ENCODE measurements at regions not wholly inside any gene's neighbourhood (a gene's known extent, or its start where the extent isn't known, plus 50 kb on each side); places are given as distances from the start of the nearest gene placed in this dataset.

DNA sequence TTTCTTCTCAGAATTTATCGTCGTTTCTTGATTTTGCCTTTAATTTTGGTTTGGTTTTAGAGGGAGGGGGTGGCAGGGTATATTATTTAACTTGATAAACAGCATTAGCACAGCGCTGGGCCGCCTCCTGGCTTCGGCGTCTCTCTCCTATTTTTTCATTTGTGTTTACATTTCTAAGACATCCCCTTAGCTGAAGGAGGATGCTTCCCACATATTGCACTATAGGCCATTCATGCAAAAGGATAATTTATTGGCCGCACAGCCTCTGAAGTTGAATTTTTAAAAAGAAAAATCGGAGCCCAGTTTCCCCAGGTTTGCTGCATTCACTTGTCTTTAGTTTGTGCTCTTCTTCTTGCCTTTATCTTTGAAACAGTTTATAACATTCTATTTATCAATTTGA, 497.4 kb upstream of the ZFHX3 start:
- DNase-seq (ENCODE audit: extremely low spot score): no peak
- no peak overlapping the region for H3K27ac ChIP-seq (replicated peaks in 1 of 4)
- peaks cover 0 to 56% (median 0%) of the 10 kb centered on the region in 4 donors for H3K27me3 ChIP-seq
- TF ChIP-seq POLR2A (IDR thresholded peaks at IDR 0.05; ENCODE audit: low read depth) (no peak), EP300 (IDR thresholded peaks at IDR 0.05) (no peak), POLR2AphosphoS5 (IDR thresholded peaks at IDR 0.05) (no peak)
- TF ChIP-seq, protein P1, sequence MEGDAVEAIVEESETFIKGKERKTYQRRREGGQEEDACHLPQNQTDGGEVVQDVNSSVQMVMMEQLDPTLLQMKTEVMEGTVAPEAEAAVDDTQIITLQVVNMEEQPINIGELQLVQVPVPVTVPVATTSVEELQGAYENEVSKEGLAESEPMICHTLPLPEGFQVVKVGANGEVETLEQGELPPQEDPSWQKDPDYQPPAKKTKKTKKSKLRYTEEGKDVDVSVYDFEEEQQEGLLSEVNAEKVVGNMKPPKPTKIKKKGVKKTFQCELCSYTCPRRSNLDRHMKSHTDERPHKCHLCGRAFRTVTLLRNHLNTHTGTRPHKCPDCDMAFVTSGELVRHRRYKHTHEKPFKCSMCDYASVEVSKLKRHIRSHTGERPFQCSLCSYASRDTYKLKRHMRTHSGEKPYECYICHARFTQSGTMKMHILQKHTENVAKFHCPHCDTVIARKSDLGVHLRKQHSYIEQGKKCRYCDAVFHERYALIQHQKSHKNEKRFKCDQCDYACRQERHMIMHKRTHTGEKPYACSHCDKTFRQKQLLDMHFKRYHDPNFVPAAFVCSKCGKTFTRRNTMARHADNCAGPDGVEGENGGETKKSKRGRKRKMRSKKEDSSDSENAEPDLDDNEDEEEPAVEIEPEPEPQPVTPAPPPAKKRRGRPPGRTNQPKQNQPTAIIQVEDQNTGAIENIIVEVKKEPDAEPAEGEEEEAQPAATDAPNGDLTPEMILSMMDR (IDR thresholded peaks at IDR 0.05): no peak
- no peaks in the 10 kb centered on the region for H3K9me3 ChIP-seq
- intact Hi-C loops (cut with DNase I): no loop called here
- no peaks in the 10 kb centered on the region for H3K4me1 ChIP-seq
- no peak overlapping the region for H3K4me3 ChIP-seq
- H3K36me3 ChIP-seq: no peaks in the 10 kb centered on the region
- WGBS: 69% methylated on average over 8 of the region's 8 CpGs

DNA sequence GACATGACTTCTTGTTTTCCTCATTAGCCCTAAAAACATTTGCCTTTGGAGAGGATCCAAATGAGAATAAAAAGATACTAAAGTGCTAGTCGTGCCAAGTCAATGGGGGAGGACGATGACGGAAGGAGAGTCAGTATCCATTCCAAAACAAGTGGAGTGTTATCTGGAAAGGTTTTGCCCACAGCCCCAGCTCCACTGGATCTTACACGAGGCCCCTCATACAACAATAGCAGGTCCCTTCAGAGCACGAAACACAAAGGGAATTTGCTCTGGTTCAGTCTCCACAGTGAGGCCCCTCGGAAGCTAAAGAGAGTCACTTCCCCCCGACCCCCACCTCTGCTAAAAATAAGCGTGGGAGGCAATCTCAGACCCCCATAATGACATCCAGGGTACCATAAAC, 496.9 kb upstream of the ZFHX3 start:
- WGBS: 67% methylated on average over 8 of the region's 8 CpGs
- DNase-seq (ENCODE audit: extremely low spot score): no peak
- intact Hi-C loops (cut with DNase I): no loop called here

DNA sequence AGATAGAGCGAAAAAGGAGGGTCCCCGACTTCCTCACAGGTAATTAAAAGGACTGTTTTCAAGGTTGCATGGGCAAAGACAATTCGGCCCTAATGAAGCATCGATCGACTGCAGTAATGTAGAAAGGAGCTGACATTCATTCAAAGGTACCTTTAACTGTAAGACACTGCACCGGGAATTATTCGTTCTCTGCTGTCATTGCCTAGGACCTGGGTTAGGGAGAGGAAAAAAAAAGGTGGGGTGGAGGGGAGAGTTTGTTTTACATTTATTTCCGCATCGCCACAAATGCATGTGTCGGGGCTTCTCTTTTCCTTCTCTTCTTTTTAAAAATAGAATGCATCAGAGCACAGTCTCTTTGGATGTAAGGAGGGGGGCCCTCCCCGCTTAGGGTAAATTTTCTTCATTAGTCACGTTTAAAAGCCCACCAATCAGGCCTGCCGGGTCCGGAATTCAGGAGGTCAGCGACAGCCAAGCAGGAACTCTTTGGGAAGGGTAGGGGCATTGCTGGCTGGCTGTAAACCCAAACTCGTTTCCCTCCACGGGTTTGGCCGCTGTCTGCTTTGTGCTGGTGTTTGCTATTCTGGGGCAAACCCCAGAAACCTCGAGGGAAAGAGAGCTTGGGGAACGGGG, 496.2 kb upstream of the ZFHX3 start:
- peaks cover 0 to 44% (median 0%) of the 10 kb centered on the region in 4 donors for H3K27me3 ChIP-seq
- no peaks in the 10 kb centered on the region for H3K36me3 ChIP-seq
- no peak overlapping the region for H3K27ac ChIP-seq (replicated peaks in 1 of 4)
- intact Hi-C loops (cut with DNase I): no loop called here
- no peak for TF ChIP-seq POLR2AphosphoS5 (IDR thresholded peaks at IDR 0.05)
- TF ChIP-seq POLR2A (IDR thresholded peaks at IDR 0.05; ENCODE audit: low read depth): no peak
- no peak for TF ChIP-seq EP300 (IDR thresholded peaks at IDR 0.05)
- TF ChIP-seq, protein P1 (IDR thresholded peaks at IDR 0.05): no peak
- H3K9me3 ChIP-seq: no peaks in the 10 kb centered on the region
- no peaks in the 10 kb centered on the region for H3K4me1 ChIP-seq
- 49% methylated on average over 20 of the region's 20 CpGs for WGBS
- no peak overlapping the region for H3K4me3 ChIP-seq
- DNase-seq (ENCODE audit: extremely low spot score): no peak

More for the DNA sequence above, 496.9 kb upstream of the ZFHX3 start:
- no peaks in the 10 kb centered on the region for H3K36me3 ChIP-seq
- H3K4me3 ChIP-seq: no peak overlapping the region
- peaks cover 0 to 51% (median 0%) of the 10 kb centered on the region in 4 donors for H3K27me3 ChIP-seq
- TF ChIP-seq POLR2A (IDR thresholded peaks at IDR 0.05; ENCODE audit: low read depth) (no peak), EP300 (IDR thresholded peaks at IDR 0.05) (no peak), POLR2AphosphoS5 (IDR thresholded peaks at IDR 0.05) (no peak)
- TF ChIP-seq, protein P1 (IDR thresholded peaks at IDR 0.05): no peak
- H3K9me3 ChIP-seq: no peaks in the 10 kb centered on the region
- no peak overlapping the region for H3K27ac ChIP-seq (replicated peaks in 1 of 4)
- H3K4me1 ChIP-seq: no peaks in the 10 kb centered on the region

DNA sequence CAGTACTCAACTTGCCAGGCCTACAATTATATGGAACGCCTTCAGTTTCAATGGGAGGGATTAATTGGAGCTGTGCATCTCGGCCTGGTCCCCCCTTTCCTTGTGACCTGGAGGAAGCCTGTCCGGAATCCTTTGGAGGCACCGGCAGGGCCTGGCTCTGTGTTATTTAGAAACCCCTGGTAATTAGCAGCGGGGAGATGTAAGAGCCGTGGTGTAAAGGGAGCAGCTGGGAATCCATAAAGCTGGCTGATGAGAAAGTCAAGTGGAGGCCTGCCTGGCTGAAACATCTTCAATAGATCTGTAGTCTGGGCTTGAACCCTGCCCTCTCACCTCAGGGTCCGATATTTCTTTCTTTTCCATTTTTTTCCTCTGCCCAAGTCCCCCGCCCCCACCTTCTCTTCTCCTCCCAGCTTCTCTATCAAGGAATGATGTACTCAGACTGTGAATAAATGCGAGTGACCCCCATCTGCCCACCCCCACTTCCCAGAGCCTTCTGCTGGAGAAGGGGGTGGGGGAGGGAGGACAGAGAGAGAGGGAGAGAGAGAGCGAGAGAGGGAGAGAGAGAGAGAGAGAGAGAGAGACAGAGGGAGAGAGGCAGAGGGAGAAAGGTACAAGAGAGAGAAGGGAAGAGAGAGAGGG, 495.5 kb upstream of the ZFHX3 start:
- H3K36me3 ChIP-seq: no peaks in the 10 kb centered on the region
- intact Hi-C loops (cut with DNase I): no loop called here
- no peaks in the 10 kb centered on the region for H3K4me1 ChIP-seq
- no peak for DNase-seq (ENCODE audit: extremely low spot score)
- no peak overlapping the region for H3K4me3 ChIP-seq
- H3K27me3 ChIP-seq: peaks cover 0 to 44% (median 0%) of the 10 kb centered on the region in 4 donors
- no peaks in the 10 kb centered on the region for H3K9me3 ChIP-seq
- WGBS: 85% methylated on average over 10 of the region's 10 CpGs
- H3K27ac ChIP-seq (replicated peaks in 1 of 4): no peak overlapping the region
- TF ChIP-seq EP300 (IDR thresholded peaks at IDR 0.05) (no peak), POLR2AphosphoS5 (IDR thresholded peaks at IDR 0.05) (no peak), POLR2A (IDR thresholded peaks at IDR 0.05; ENCODE audit: low read depth) (no peak)
- TF ChIP-seq, protein P1 (IDR thresholded peaks at IDR 0.05): no peak
